Right lobe of liver (tissue), 4 donors: ENCODE measurements at regions not wholly inside any gene's neighbourhood (a gene's known extent, or its start where the extent isn't known, plus 50 kb on each side); places are given as distances from the start of the nearest gene placed in this dataset.

ENCODE experiments used
- CTCF ChIP-seq, 4 donors: fragments of 200-600 bp in 3 of 4; fragments of 450-650 bp in 1 of 4; IDR thresholded peaks; one replicate each; pipeline versions ENCODE4 v1.5.1 to v1.8.0; 2016 to 2022; ENCODE audit warnings: antibody characterized with exemption in 4 of 4, mild to moderate bottlenecking in 2 of 4
- POLR2A ChIP-seq: fragments of 450-650 bp; IDR thresholded peaks from one replicate; pipeline ENCODE4 v1.6.1; 2017; ENCODE audit warnings: antibody characterized with exemption, mild to moderate bottlenecking
- donor health status: DM: no; HTN: no; CAD: no.
- donor health status: DM: no; HTN: no; CAD: no.
- donor health status: DM: no; HTN: yes; CAD: no.

GRCh38 chr10:8453587-8453986, 399.1 kb downstream of the GATA3 start:
- TF ChIP-seq CTCF (IDR thresholded peaks at IDR 0.05) (no peak), POLR2A (no peak)
